HG03575 (cell line): ENCODE measurements at regions not wholly inside any gene's neighbourhood (a gene's known extent, or its start where the extent isn't known, plus 50 kb on each side); places are given as distances from the start of the nearest gene placed in this dataset.
"Not testable (repeated sequence)": the region's sequence is repeated elsewhere in the genome, so short reads cannot be mapped to it uniquely, and the experiment has no call there.

Experiments used
- ATAC-seq: cut with Tn5 transposase; IDR thresholded peaks from one replicate; pipeline ENCODE4 v1.9.1; 2021; ENCODE audit not compliant: unreplicated experiment, insufficient number of reproducible peaks, low FRiP score; ENCODE audit errors: extremely low read depth

- no peak for ATAC-seq
These were observed 208.2 kb downstream of the PARM1 start for GRCh38 chr4:75141162-75141561.

GRCh38 chr4:75137302-75137701, 204.4 kb downstream of the PARM1 start:
- ATAC-seq, result no peak

GRCh38 chr4:75135068-75135825, 202.3 kb downstream of the PARM1 start:
- peak; percentile 60 for ATAC-seq

GRCh38 chr4:75126870-75127269, 194.0 kb downstream of the PARM1 start:
- ATAC-seq, result not testable (repeated sequence)

- ATAC-seq, result no peak
These were observed 193.1 kb downstream of the PARM1 start for GRCh38 chr4:75126058-75126457.

GRCh38 chr4:75122424-75123014, 189.6 kb downstream of the PARM1 start:
- ATAC-seq, result no peak

- ATAC-seq, result no peak
These were observed 185.8 kb downstream of the PARM1 start for GRCh38 chr4:75118739-75119138.

GRCh38 chr4:75110061-75110460, 177.1 kb downstream of the PARM1 start:
- no peak for ATAC-seq

GRCh38 chr4:75107755-75108612, 175.1 kb downstream of the PARM1 start:
- ATAC-seq, result no peak

GRCh38 chr4:75102787-75103085, 169.8 kb downstream of the PARM1 start:
- ATAC-seq, result no peak

GRCh38 chr4:75101906-75102786, 169.2 kb downstream of the PARM1 start:
- no peak for ATAC-seq
